ENCODE measurements at regions not wholly inside any gene's neighbourhood (a gene's known extent, or its start where the extent isn't known, plus 50 kb on each side); places are given as distances from the start of the nearest gene placed in this dataset.

- TF ChIP-seq E2F6 (IDR thresholded peaks at IDR 0.05) (no peak), CREB1 (IDR thresholded peaks at IDR 0.05) (no peak), MAFK (IDR thresholded peaks at IDR 0.05; ENCODE audit: low read depth, low read length) (no peak), EZH2 (IDR thresholded peaks at IDR 0.05; ENCODE audit: low read depth, low read length, severe bottlenecking) (no peak), KDM4A (IDR thresholded peaks at IDR 0.05; ENCODE audit: low read depth, low read length, severe bottlenecking) (no peak)
These were observed 95.3 kb downstream of the IRX2 start (continued) for GRCh38 chr5:2656206-2656605.

Data from H1 (cell line).